ENCODE measurements at regions not wholly inside any gene's neighbourhood (a gene's known extent, or its start where the extent isn't known, plus 50 kb on each side); places are given as distances from the start of the nearest gene placed in this dataset.

- TF ChIP-seq ZNF398 (tag by site-specific recombination; IDR thresholded peaks at IDR 0.05), result no peak
- no peak for TF ChIP-seq ZNF747 (tag by site-specific recombination; IDR thresholded peaks at IDR 0.05)
- TF ChIP-seq KLF9 (tag by site-specific recombination; IDR thresholded peaks at IDR 0.05; ENCODE audit: low read depth), result no peak
- no peak for TF ChIP-seq ZNF2 (tag by site-specific recombination; IDR thresholded peaks at IDR 0.05)
- TF ChIP-seq ZNF302 (tag by site-specific recombination; IDR thresholded peaks at IDR 0.05; ENCODE audit: low read depth), result no peak
- TF ChIP-seq ZNF561 (tag by site-specific recombination; IDR thresholded peaks at IDR 0.05; ENCODE audit: borderline replicate concordance), result no peak
- TF ChIP-seq ZNF26 (tag by site-specific recombination; IDR thresholded peaks at IDR 0.05), result no peak
- TF ChIP-seq ZSCAN4 (tag by site-specific recombination; IDR thresholded peaks at IDR 0.05), result no peak
- no peak for TF ChIP-seq SALL2 (tag by site-specific recombination; IDR thresholded peaks at IDR 0.05; ENCODE audit: borderline replicate concordance)
- no peak for TF ChIP-seq ZBTB17 (tag by site-specific recombination; IDR thresholded peaks at IDR 0.05)
- no peak for TF ChIP-seq ZNF510 (tag by site-specific recombination; IDR thresholded peaks at IDR 0.05; ENCODE audit: insufficient replicate concordance)
- no peak for TF ChIP-seq ZNF391 (tag by site-specific recombination; IDR thresholded peaks at IDR 0.05; ENCODE audit: borderline replicate concordance, low read depth)
- TF ChIP-seq ZNF184 (tag by site-specific recombination; IDR thresholded peaks at IDR 0.05), result no peak
- no peak for TF ChIP-seq ZNF335 (tag by site-specific recombination; conservative IDR thresholded peaks at IDR 0.05)
Measured at GRCh38 chr1:198933515-198934222, 294.8 kb downstream of the PTPRC start (continued).

GRCh38 chr1:198934426-198934825 lies 295.6 kb downstream of the PTPRC start:
- peak overlapping the region; percentile 86 for H3K4me3 ChIP-seq (ENCODE audit: low read depth, low read length)
- no peaks in the 10 kb centered on the region for H3K9me3 ChIP-seq (ENCODE audit: control insufficient read depth, insufficient read depth, low read depth, low read length)
- no peaks in the 10 kb centered on the region for H3K36me3 ChIP-seq (ENCODE audit: control insufficient read depth in 2 of 2, insufficient read depth in 1 of 2, low read length in 2 of 2)
- CTCF ChIA-PET, result no interaction called here
- POLR2A ChIA-PET, result interaction anchor here (3.5 kb wide), 1 partner anchor 42 kb away, joined by 12 read pairs; no protein-coding TSS in a partner anchor
- H3K27ac ChIP-seq (ENCODE audit: extremely low read depth, low read depth, low read length), result peak overlapping the region; percentile 81
- H3K4me1 ChIP-seq (ENCODE audit: control insufficient read depth, insufficient read depth, low read length), result peaks cover 26% of the 10 kb centered on the region
- TF ChIP-seq ZNF639 (tag by site-specific recombination; IDR thresholded peaks at IDR 0.05), result no peak
- peak; percentile 85; the same call in 1 of the 2 replicates for TF ChIP-seq ZNF664 (tag by site-specific recombination; IDR thresholded peaks at IDR 0.05)

- Histone ChIP-seq H3K36me3 (ENCODE audit: control insufficient read depth in 2 of 2, insufficient read depth in 1 of 2, low read length in 2 of 2) (no peaks in the 10 kb centered on the region), H3K9me3 (ENCODE audit: control insufficient read depth, insufficient read depth, low read depth, low read length) (no peaks in the 10 kb centered on the region), H3K4me3 (ENCODE audit: low read depth, low read length) (peak overlapping the region; percentile 86), H3K27ac (ENCODE audit: extremely low read depth, low read depth, low read length) (peak overlapping the region; percentile 81), H3K4me1 (ENCODE audit: control insufficient read depth, insufficient read depth, low read length) (peaks cover 23% of the 10 kb centered on the region)
- POLR2A ChIA-PET, result interaction anchor here (0.5 to 3.5 kb wide), 3 partner anchors 15 to 45 kb away, joined by 3 to 12 read pairs (median 4); no protein-coding TSS in a partner anchor
- CTCF ChIA-PET, result no interaction called here
- TF ChIP-seq KLF8 (tag by site-specific recombination; IDR thresholded peaks at IDR 0.05) (peak; percentile 19), TSHZ1 (tag by site-specific recombination; IDR thresholded peaks at IDR 0.05; ENCODE audit: borderline replicate concordance) (peak; percentile 22; the same call in 1 of the 2 replicates), ZNF398 (tag by site-specific recombination; IDR thresholded peaks at IDR 0.05) (peak; percentile 61; the same call in 1 of the 2 replicates), ZNF623 (tag by site-specific recombination; IDR thresholded peaks at IDR 0.05) (peak; percentile 30; the same call in 1 of the 2 replicates)
Measured at GRCh38 chr1:198934901-198935305, 296.1 kb downstream of the PTPRC start.

Measured in HEK293 (cell line).